Ovary (tissue), 3 donors: ENCODE measurements at regions not wholly inside any gene's neighbourhood (a gene's known extent, or its start where the extent isn't known, plus 50 kb on each side); places are given as distances from the start of the nearest gene placed in this dataset.

Experiments
- CTCF ChIP-seq, 3 donors: fragments of 450-650 bp in 2 of 3; fragments of 200-600 bp in 1 of 3; IDR thresholded peaks; one replicate each; pipeline versions ENCODE4 v1.5.1 to v1.8.0; 2016 to 2022; ENCODE audit warnings: antibody characterized with exemption in 3 of 3, mild to moderate bottlenecking in 1 of 3
- POLR2A ChIP-seq: fragments of 450-650 bp; IDR thresholded peaks from one replicate; pipeline ENCODE4 v1.6.1; 2017; ENCODE audit warnings: antibody characterized with exemption, mild to moderate bottlenecking, moderate library complexity
- donor health status: DM: no; HTN: no; CAD: no.

DNA sequence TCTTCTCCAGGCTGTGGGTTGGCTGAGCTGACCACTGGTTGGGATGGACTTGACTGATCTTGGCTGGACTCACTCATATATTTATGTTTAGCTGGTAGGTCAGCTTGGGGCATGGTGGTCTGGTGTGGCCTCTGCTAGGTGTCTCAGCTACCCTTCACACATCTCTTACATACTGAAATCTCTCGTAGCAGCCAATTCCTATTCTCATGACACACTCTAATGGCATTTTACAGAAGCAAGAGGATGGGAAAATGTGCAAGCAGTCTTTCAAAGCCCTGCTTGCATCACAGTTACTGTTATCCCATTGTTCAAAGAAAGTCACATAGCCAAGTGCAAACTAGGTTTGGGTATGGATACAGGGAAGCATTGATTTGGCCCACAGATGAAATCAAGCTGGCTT is 55.5 kb upstream of the PCDH18 start:
- TF ChIP-seq POLR2A: no peak
- TF ChIP-seq CTCF (IDR thresholded peaks at IDR 0.05): no peak
